KG1 (cell line): ENCODE measurements at regions not wholly inside any gene's neighbourhood (a gene's known extent, or its start where the extent isn't known, plus 50 kb on each side); places are given as distances from the start of the nearest gene placed in this dataset.

Experiments
- DNase-seq: peaks from one replicate; lab custom pipeline; 2025; lab: John Stamatoyannopoulos, UW

DNA sequence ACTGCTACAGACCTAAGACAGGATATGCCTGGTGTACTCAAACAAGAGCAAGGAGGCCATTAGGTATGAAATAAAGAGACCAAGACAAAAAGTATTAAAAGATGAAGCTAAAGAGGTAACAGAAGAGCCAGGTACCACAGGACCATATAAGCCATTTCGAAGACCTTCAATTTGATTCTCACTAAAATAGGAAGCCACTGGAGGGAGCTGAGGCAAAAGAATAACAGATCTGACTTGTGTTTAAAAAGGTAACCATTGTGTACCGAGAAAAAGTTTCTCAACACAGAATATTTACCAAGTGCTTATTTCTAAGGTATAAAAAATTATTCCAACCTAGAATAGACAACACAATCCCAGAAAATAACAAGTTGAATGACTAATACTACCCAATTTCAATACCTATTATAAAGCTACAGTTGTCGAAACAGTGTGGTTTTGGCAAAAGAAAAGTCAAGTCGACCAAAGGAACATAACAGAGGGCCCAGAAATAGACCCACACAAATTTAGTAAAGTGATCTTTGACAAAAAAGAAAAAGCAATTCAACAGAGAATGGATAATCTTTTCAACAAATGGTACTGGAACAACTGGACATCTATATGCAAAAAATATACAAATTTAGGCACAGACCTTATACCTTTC, 125.3 kb upstream of the DST start:
- DNase-seq: no peak

DNA sequence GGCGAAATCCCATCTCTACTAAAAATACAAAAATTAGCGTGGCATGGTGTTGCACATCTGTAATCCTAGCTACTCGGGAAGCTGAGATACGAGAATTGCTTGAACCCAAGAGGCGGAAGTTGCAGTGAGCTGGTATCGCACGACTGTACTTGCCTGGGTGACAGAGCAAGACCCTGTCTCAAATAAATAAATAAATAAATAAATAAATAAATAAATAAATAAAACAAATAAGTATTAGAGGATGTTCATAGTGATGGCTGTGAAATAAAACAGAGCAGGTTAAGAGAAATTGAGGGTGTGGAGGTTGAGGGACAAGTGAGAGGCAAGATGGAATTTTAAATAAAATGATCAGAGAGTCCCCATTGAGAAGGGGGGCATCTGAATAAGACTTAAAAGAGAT, 124.7 kb upstream of the DST start:
- DNase-seq: no peak

DNA sequence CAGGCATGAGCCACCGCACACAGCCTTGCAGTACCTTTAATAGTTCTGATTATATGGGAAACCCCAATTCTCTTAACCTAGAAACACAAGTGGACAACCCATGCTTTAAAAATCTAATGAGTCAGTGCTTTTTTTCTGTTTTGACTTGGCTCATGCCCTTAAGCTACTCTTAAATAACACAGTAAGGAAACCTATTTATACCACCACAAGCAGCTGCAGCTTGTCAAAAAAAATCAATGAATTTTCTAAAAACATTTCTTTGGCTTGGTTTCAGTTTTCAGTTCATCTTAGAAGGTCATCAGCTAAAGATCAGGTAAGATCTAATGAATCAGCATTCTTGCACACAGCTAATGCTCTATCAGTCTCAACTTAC, 124.1 kb upstream of the DST start:
- DNase-seq: no peak

DNA sequence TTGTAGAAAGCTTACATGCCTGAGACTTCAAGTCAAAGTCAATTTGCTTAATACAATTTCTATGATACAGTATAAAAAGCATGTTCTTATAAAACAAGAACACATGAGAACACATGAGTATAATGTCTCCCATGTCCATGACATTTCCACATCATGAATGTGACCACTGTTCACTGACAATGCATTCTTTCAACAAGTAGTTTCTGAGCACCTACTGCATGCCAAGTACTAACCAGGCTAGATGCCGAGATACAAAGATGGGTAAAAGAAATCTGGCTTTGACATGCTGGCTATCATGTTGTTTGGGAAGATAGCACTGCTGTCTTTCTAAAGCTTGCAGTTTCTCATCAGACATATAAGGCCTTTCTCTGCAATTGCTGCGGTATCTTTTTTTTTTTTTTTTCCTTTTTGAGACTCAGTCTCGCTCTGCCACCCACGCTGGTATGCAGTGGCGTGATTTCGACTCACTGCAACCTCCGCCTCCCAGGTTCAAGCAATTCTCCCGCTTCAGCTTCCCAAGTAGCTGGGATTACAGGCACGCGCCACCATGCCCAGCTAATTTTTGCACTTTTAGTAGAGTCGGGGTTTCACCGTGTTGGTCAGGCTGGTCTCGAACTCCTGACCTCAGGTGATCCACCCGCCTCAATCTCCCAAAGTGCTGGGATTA, 123.6 kb upstream of the DST start:
- DNase-seq: no peak

DNA sequence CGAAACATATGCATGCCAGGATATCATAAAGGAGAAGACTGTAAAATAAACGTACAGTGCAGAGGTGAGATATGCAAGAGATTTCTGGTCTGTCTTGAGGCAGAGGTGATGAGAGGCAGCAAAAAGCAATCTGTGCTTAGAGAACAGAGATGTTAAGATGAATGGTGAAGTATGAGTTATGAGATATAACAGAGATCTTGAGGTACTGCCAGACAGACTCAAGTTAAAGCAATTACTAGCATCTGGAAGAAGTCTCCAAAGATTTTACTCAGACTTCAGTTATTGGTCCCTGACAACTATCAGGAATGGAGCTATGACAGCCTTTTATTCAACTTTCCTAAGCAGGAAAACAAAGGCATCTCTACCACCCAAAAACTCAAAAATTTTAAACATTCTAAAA, 122.8 kb upstream of the DST start:
- DNase-seq: no peak

DNA sequence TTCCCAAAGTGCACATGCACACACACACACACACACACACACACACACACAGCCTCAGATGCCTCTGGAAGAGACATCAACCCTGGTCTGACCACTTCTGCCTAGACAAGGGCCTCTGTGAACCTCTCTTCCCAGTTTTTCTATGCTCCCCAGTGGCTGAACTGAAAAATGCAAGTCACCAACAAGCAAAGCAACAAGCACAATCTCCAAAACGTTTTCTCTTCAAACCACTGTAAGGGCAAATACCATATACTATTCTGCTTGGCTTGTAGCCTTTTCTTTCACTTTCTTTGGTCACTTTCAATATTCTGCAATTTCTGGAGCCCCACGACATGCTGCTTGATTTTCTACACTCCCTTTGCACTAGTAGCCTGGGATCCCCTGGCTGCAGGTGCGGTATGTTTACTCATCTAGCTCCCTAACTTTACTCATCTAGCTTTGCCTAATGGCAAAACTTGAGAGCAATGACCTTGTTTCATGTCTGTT, 121.4 kb upstream of the DST start:
- DNase-seq: no peak

DNA sequence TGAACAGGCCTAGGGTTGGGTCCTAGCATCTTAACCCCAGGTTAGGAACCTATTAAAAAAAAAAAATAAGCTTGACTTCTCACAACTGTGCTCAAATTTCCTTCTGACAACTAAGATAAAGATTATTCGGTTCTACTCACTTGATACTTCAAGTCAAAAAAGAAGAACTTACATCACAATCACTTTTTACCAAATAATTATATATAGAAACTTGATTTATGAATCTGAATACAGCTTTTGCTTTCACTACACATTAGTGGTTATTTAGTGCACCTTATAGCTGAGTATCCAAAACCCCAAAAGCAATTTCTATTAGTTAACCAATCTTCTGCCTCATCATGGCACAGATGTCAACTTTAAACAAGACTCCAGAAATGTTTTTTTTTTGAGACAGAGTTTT, 119.0 kb upstream of the DST start:
- no peak for DNase-seq

DNA sequence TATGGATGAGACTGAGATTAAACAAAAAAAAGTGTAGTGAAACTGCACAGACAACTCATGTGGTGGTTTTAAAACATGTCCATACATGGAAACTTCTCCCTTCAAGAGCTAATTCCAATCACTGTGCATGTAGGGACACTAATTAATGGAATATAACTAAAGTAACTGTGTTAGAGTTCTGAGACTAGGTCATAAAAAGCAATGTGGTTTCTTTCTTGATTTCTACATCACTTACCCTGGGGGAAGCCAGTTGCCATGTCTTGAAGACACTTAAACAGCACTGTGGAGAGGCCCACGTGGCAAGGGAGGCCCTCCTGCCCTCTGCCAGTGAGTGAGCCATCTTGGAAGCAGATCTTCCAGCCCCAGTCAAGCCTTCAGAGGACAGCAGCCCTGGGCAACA, 118.2 kb upstream of the DST start:
- no peak for DNase-seq

DNA sequence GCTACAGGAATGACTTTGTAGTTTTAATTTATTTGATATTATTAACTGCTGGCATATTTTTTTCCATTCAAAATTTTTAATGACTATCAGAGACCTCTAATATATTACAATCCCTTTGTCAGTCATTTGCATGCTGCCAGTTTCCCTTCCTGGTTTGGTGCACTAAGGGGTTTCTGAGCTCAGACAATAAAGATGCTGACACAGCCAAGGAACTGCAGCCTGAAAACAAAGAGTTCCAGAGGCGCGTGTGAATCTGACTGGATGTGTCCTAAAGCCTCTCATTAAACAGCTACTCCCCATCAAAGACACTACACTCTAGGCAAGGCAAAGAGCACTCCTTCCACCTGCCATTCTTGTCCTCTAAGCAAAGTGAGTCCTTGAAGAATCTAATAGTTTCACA, 116.8 kb upstream of the DST start:
- DNase-seq: no peak

DNA sequence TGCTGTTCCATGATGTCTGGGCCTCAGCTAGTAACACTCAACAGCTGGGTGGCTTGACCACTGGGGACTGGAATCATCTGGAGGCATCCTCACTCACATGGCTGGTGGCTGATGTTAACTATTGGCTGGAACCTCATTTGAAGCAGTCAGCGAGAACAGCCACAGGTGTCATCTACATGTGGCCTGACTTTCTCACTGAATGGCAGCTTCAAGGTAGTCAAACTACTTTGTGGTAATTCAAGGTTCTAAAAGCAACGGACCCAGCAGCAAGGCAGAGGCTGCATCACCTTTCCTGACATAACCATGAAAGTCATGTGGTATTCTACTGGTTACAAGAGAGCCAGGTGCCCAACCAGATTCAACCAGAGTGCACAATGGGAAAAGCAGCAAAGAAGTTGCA, 115.9 kb upstream of the DST start:
- DNase-seq: no peak

DNA sequence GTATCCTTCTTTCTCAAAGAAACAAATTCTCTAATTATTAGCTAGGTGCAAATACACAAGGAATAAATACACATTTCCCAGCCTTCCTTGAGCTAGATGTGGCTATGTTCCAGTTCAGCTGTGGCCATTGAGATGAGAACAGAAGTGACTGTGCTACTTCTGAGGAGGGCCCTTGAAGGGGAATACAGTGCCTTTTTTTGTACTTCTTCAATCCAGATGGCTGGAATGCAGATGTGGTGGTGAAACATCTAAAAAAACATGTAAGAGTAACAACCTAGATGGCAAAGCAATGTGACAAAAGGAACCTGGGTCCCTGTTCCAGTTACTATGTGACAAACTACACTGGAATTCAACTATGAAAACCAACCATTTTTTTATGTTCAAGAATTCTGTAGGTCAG, 115.4 kb upstream of the DST start:
- no peak for DNase-seq

DNA sequence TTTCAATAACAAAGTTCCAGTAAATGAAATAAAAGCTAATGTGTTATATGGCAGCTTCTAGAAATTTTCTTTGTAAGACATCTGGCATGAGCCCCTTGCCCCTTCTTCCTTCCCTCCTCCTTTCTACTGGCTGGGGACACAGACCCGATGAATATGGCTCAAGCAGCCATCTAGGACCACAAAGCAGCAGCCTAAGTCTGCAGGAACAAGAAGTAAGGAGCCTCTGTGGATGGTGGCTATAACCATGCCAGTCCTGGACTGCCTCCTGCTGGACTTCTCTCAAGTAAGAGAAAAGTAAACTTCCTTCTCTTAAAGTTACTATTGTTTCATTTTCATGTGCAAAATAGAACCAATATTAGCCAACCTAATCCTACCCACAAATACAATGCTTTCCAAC, 114.9 kb upstream of the DST start:
- no peak for DNase-seq

DNA sequence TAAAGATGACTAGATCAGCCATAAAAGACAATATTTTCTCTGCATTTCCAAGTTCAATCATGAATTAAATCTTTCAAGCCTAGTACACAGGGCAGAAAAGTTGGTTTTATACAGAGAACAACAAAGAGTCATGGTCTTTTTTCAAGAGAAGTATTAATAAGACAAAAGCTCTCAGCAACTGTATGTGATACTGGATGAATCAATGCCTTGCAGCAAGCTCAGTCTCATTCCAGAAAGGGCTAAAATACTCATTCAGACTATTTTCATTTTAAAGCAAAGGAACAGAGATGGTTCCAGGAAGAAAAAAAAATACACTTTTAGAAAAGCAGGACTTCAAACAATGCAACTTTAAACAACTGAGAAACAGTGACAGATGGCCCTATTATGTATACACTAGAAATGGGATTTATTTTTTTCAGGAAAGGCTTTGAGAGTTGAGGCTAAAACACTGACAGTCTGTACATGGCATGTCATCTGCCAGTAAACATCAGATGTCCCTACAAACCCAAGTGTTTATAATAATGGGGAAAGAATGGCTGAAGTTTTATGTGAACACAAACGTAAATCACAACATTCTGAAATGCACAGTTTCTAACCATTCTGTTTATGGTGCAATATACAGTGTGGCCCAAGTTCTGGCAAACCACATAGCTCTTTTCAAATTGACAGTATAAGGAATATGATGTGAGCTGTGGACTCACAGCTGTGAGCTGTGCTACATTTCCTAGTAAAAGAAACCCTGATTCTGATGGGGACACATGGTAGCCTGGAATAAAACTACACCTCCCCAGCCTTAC, 114.3 kb upstream of the DST start:
- DNase-seq: no peak

DNA sequence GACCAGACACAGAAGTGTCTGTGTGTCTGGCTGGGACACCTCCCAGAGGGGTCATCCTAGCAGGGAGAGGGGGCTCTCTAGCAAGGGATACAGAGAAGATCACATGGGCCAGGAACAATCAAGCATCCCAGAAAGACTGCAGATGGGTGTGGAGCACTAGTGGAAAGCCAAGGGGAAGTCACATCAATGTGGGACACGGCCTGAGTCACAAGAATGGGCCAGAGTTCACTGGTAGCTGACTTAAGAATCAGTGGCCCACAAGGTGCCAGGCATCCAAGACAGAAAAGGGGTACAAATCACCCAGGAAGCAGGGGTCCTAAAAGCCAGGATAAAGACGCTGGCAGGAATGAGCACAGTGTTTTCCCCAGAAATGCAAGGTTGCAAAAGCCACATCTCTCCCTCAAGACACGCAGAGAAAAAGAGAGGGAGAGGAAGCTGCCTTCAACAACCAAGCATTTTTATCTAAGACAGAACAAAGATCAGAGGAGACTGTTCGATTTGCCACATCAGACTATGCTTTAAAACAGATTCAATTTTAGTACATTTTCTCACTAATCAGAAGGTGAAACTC, 113.6 kb upstream of the DST start:
- DNase-seq: no peak

DNA sequence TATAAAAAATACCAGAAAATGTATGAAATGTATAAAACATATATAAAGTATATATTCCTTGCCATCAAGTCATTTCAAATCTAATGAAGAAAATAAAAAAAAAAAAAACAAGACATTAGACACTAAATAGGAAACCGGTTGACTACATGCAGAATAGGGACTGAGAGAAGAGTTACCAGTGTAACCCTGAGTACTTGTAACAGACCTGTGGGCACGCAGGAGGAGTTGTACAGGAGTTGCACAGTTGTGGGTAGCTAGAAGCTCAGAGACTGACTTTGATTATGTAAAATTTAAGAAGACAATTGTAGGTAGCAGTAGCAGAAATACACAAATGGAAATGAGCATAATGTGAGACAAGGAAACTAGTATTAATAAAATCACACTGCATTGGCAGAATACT, 112.4 kb upstream of the DST start:
- DNase-seq: no peak

DNA sequence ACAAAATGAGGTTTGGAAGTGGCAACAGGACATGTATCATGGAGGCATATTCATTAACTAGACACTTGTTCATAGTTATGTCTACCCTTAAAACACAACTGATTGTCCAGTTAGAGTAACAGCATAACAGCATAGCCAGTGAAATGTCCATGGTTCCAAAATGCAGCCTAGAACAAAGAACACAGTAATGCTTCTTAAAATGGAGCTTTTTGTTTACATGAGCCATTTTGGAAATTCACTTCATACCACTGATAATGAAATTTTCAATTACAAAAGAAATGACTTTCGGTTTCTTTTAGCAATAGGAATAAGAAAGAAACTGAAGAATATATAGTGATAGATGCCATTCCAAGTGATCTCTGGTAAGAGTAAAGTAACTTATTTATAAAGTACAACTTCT, 111.1 kb upstream of the DST start:
- no peak for DNase-seq

DNA sequence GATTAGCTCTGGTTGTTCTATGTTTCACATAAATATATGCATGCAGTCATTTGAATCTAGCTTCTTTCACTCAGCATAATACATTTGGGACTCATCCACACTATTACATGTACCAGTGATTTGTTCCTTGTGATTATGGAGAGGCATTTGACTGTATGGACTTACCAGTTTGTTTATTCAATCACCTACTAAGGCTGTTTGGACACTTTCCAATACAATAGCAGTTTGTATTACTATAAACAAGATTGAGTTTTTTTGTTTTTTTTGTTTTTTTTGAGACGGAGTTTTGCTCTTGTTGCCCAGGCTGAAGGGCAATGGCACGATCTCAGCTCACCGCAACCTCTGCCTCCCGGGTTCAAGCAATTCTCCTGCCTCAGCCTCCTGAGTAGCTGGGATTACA, 109.8 kb upstream of the DST start:
- DNase-seq: no peak

DNA sequence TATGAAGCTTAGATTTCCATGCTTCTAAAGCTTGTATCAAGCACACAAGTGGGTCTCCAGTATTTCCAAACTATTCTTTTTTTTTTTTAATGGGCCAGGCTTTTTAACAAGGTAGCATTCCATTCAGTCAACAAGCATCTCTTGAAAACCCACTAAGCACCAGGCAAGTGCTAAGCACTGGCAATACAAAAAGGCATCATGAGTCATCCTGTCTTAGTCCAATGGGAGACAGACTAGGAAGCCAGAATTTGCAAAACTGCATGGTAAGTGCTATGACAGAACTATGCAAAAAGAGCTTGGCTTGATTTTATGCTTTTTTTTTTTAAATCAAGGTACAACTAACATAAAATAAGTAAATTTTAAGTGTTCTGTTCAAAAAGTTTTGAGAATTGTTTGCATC, 109.3 kb upstream of the DST start:
- DNase-seq: no peak

DNA sequence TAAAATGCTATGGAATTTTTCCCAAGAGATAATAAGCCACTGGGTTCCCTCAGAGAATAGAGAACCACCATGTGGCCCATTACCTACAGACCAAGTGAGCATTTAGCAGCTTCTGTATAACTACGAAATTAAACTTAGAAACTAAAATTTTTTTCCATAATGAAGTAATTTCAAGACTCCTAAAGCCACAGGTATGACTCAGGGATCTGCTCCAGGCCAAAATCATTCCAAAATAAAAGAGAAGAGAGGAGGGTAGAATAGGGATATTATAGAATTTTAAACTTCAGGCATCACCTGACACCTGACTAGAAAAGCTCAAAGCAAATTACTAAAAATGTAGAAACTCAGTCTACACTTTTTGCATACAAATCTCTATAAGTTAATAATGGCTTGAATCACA, 108.9 kb upstream of the DST start:
- no peak for DNase-seq

DNA sequence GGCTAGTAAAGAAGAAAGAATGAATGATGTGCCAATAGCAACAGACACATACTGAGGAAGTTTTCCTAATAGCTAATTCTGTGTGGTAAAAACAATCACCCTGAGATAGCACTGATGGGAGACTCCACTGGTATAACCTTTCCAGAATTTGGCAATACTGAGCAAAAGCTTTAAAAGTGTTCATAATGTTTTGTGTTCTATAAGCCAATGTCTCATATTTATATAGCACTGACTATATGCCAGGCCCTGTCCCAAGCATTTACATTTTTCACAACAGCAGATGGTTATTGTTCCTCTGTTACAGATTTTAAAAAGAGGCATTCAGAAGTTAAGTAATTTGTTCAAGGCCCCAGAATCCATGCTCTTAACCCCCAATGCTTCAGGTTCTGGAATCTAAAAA, 108.0 kb upstream of the DST start:
- no peak for DNase-seq

DNA sequence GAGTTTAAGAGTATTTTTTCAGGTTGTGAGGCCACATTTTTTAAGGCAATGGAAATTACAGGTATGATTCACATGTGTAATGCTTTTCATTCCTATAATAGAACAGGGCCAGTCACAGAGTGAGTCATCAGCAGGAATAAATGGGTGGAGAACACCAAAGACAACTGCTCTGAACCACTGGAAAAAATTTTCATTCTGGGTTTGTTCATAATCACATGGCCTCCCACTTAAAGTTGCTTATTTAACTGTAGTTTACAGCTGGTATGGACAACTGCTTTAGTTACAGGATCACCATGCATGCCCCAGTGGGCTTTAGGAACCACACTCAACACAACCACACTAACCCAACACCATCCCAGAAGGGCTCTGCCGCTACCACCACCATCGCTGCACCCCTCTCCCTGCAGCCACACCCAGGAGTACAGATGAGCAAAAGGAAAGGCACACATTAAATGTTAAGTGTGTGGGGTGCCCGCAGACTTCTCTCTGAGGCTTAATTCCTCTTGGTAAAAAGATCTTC, 107.0 kb upstream of the DST start:
- DNase-seq: no peak

DNA sequence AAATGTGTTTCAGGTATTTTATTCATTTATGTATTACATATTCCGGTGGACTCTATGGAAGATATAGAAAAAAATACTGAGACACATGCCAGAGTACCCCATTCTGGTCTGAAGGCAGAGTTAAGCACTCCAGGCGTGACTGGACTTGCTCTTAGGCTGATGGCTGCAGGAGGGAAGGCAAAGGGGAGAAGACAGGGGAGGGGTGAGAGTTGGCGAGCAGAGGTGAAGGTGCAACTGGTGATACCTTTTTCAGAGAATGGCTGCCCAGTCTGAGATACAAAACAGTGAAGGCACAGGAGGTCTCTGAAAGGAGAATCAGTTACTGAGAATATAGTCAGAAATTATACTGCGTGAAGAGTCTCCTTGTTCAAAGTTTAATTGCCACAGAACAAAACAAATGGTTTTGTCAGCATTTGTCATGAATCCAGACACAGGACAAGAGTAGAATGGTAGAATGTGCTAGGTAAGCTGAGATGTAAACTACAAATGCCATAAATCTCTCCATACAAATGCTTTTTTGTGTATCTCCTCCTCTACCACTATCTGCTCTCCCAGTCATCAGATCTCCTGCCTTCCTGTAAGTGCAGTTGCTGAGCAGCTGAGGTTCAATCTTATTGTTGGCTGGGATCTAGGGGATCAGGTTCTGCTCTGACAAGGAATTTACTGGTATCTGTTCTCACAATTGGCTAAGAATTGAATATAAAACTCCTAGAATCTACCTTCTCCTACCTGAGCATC, 104.2 kb upstream of the DST start:
- no peak for DNase-seq
